H1 (cell line): ENCODE measurements at regions not wholly inside any gene's neighbourhood (a gene's known extent, or its start where the extent isn't known, plus 50 kb on each side); places are given as distances from the start of the nearest gene placed in this dataset.

Experiments used
- BACH1 ChIP-seq: IDR thresholded peaks from 2 replicates; pipeline ENCODE4 v1.6.1; 2012; ENCODE audit warnings: low read length, improper control_type of control experiment
- CEBPB ChIP-seq: IDR thresholded peaks from 2 replicates; pipeline ENCODE4 v1.6.1; 2012; ENCODE audit warnings: low read depth, low read length
- CREB1 ChIP-seq: IDR thresholded peaks from 2 replicates; pipeline ENCODE4 v1.6.1; 2012; ENCODE audit warnings: inconsistent platforms
- EP300 ChIP-seq, 2 experiments: IDR thresholded peaks; 1 replicate in 1 of 2; 2 replicates in 1 of 2; pipeline ENCODE4 v1.6.1; 2011 to 2012; ENCODE audit warnings: low read depth in 2 of 2, low read length in 2 of 2, mild to moderate bottlenecking in 2 of 2, borderline replicate concordance in 1 of 2, inconsistent platforms in 1 of 2, moderate library complexity in 1 of 2
- HDAC6 ChIP-seq: IDR thresholded peaks from one replicate; pipeline ENCODE4 v1.7.1; 2012; ENCODE audit warnings: low read depth, mild to moderate bottlenecking, inconsistent platforms, low read length, moderate library complexity
- POLR2AphosphoS5 ChIP-seq: IDR thresholded peaks from 2 replicates; pipeline ENCODE4 v1.6.1; 2011; ENCODE audit warnings: low read depth, low read length

GRCh38 chr11:96961931-96962330 is 572.1 kb downstream of the JRKL start (continued):
- no peak for TF ChIP-seq HDAC6
- no peak for TF ChIP-seq CEBPB
- no peak for TF ChIP-seq EP300 (IDR thresholded peaks at IDR 0.05; ENCODE audit: borderline replicate concordance in 1 of 2, low read depth in 2 of 2, low read length in 2 of 2)
- TF ChIP-seq POLR2AphosphoS5 = no peak
- no peak for TF ChIP-seq CREB1
- no peak for TF ChIP-seq BACH1
- TF ChIP-seq, all 59 proteins: peak for 0
